ENCODE measurements at regions not wholly inside any gene's neighbourhood (a gene's known extent, or its start where the extent isn't known, plus 50 kb on each side); places are given as distances from the start of the nearest gene placed in this dataset.

GRCh38 chr11:81036168-81036870 lies 1595.5 kb upstream of the TENM4 start:
- H3K27me3 ChIP-seq: no peaks in the 10 kb centered on the region
- 91 to 93% methylated on average over 3 of the region's 3 CpGs for WGBS, 2 donors

DNA sequence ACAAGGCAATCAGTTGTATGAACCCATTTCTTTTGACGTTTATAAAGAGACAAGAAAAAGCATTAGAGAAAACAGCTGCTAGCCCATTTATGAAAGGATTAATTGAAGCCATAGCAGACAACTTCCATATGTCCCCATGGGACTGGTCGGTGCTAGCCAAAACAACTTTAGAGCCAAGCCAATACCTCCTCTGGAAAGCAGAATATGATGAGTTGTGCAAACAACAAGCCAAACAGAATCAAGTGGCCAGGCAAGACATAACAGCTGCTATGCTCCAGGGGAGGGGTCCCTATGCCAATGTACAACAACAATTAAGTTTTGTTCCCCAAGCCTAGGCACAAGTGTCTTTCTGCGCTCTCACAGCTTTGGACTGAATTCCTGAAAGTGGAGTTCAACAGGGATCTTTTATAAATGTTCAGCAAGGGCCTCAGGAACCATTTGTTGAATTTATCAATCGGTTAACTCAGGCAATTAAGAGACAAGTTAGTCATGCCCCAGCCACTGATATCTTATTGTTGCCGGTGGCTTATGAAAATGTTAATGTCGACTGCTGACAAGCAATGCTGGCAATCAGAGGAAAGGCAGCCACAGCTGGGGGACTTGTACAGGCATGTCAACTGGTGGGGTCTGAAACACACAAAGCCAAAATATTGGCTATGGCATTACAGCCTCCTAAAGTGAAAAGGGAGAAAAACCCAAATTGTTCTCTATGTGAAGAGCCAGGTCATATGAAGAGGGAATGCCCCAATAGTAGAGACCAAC lies 1593.1 kb upstream of the TENM4 start:
- Histone ChIP-seq H3K9me3 (peaks cover 0 to 23% (median 10%) of the 10 kb centered on the region in 4 donors), H3K4me1 (no peaks in the 10 kb centered on the region), H3K27ac (no peak overlapping the region), H3K36me3 (no peaks in the 10 kb centered on the region), H3K4me3 (no peak overlapping the region), H3K27me3 (no peaks in the 10 kb centered on the region)
- ATAC-seq (ENCODE audit: low FRiP score in 2 of 2) (no peak), DNase-seq (no peak)
- no peak for TF ChIP-seq CTCF (IDR thresholded peaks at IDR 0.05)
- no peak for TF ChIP-seq POLR2AphosphoS5 (IDR thresholded peaks at IDR 0.05)
- no peak for TF ChIP-seq POLR2A (IDR thresholded peaks at IDR 0.05)
- TF ChIP-seq EP300 (IDR thresholded peaks at IDR 0.05): no peak
- WGBS, 2 donors: 77 to 81% methylated on average over 6 of the region's 6 CpGs

More at GRCh38 chr11:81036168-81036870, 1595.5 kb upstream of the TENM4 start:
- Histone ChIP-seq H3K36me3 (no peaks in the 10 kb centered on the region), H3K4me1 (no peaks in the 10 kb centered on the region), H3K4me3 (no peak overlapping the region), H3K9me3 (peaks cover 0 to 23% (median 10%) of the 10 kb centered on the region in 4 donors), H3K27ac (no peak overlapping the region)
- ATAC-seq (ENCODE audit: low FRiP score in 2 of 2) (no peak), DNase-seq (no peak)
- TF ChIP-seq POLR2A (IDR thresholded peaks at IDR 0.05) (no peak), POLR2AphosphoS5 (IDR thresholded peaks at IDR 0.05) (no peak), EP300 (IDR thresholded peaks at IDR 0.05) (no peak), CTCF (IDR thresholded peaks at IDR 0.05) (no peak)

- H3K9me3 ChIP-seq: peaks cover 0 to 23% (median 10%) of the 10 kb centered on the region in 4 donors
- peak in 1 of 2 donors; percentile 29 for DNase-seq
- no peaks in the 10 kb centered on the region for H3K36me3 ChIP-seq
- TF ChIP-seq CTCF (IDR thresholded peaks at IDR 0.05) (no peak), POLR2A (IDR thresholded peaks at IDR 0.05) (no peak), EP300 (IDR thresholded peaks at IDR 0.05) (no peak), POLR2AphosphoS5 (IDR thresholded peaks at IDR 0.05) (no peak)
- 91 to 96% methylated on average over 10 of the region's 10 CpGs for WGBS, 2 donors
- H3K4me3 ChIP-seq: no peak overlapping the region
- no peaks in the 10 kb centered on the region for H3K27me3 ChIP-seq
- no peak overlapping the region for H3K27ac ChIP-seq
- ATAC-seq (ENCODE audit: low FRiP score in 2 of 2): no peak
- H3K4me1 ChIP-seq: no peaks in the 10 kb centered on the region
Measured at GRCh38 chr11:81032906-81033305, 1592.1 kb upstream of the TENM4 start.

DNA sequence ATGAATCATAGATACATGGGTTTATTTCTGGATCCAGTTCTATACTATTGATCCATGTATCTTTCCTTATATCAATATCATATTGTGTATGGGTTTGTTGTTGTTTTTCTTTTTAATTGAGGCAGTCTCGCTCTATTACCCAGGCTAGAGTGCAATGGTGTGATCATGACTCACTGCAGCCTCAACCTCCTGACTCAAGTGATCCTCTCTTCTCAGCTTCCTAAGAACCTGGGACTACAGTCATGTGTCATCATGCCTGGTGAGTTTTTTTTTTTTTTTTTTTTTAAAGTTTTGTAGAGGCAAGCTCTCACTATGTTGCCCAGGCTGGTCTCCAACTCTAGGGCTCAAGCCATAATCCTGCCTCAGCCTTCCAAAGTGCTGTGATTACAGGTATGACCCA lies 1589.4 kb upstream of the TENM4 start:
- ATAC-seq (ENCODE audit: low FRiP score in 2 of 2) (no peak), DNase-seq (no peak)
- H3K4me3 ChIP-seq: no peak overlapping the region
- H3K9me3 ChIP-seq: peaks cover 0 to 3% (median 0%) of the 10 kb centered on the region in 4 donors
- 90 to 93% methylated on average over 1 of the region's 1 CpG for WGBS, 2 donors
- TF ChIP-seq EP300 (IDR thresholded peaks at IDR 0.05) (no peak), POLR2A (IDR thresholded peaks at IDR 0.05) (no peak), POLR2AphosphoS5 (IDR thresholded peaks at IDR 0.05) (no peak), CTCF (IDR thresholded peaks at IDR 0.05) (no peak)
- no peaks in the 10 kb centered on the region for H3K36me3 ChIP-seq
- no peaks in the 10 kb centered on the region for H3K4me1 ChIP-seq
- H3K27ac ChIP-seq: no peak overlapping the region
- no peaks in the 10 kb centered on the region for H3K27me3 ChIP-seq
